HUES64 (cell line): ENCODE measurements at regions not wholly inside any gene's neighbourhood (a gene's known extent, or its start where the extent isn't known, plus 50 kb on each side); places are given as distances from the start of the nearest gene placed in this dataset.

Source experiments
- H3K27ac ChIP-seq: 2 replicates; pipeline ENCODE4 v1.7.0; 2013; ENCODE audit warnings: low read depth, low read length, inconsistent platforms
- H3K27me3 ChIP-seq: 2 replicates; pipeline ENCODE4 v1.6.1; 2013; ENCODE audit warnings: mild to moderate bottlenecking, low read length; ENCODE audit not compliant: insufficient read depth
- H3K36me3 ChIP-seq: 2 replicates; pipeline ENCODE4 v1.6.1; 2013; ENCODE audit warnings: mild to moderate bottlenecking, low read length; ENCODE audit not compliant: insufficient read depth
- H3K4me1 ChIP-seq: 2 replicates; pipeline ENCODE4 v1.6.1; 2013; ENCODE audit warnings: mild to moderate bottlenecking, low read length, moderate library complexity; ENCODE audit not compliant: insufficient read depth
- H3K4me3 ChIP-seq: 2 replicates; pipeline ENCODE4 v1.5.1; 2013; ENCODE audit warnings: mild to moderate bottlenecking, low read length, moderate library complexity
- H3K9ac ChIP-seq: 2 replicates; pipeline ENCODE4 v1.6.1; 2013; ENCODE audit warnings: mild to moderate bottlenecking, low read depth, low read length
- H3K9me3 ChIP-seq: 2 replicates; pipeline ENCODE4 v1.6.1; 2013; ENCODE audit warnings: low read depth, low read length; ENCODE audit not compliant: insufficient read depth
- WGBS: fragments of 150-250, 120-280 bp; methylation state at CpG from one replicate; pipeline ENCODE4 v1.1.7; 2013; ENCODE audit warnings: missing lambda C conversion rate; 5-methylcytosine and 5-hydroxymethylcytosine counted together

GRCh38 chr2:5841126-5841525 lies 148.9 kb downstream of the SOX11 start:
- 82% methylated on average over 2 of the region's 2 CpGs for WGBS
- Histone ChIP-seq H3K4me1 (0 out of 2 replicates have a peak, but pooled peaks cover 2% of the 10 kb centered on the region), H3K9me3 (no peaks in the 10 kb centered on the region), H3K4me3 (no peak overlapping the region), H3K9ac (no peak overlapping the region), H3K36me3 (no peaks in the 10 kb centered on the region), H3K27ac (no peak overlapping the region), H3K27me3 (no peaks in the 10 kb centered on the region)

GRCh38 chr2:5842326-5842725 lies 150.1 kb downstream of the SOX11 start:
- H3K4me3 ChIP-seq = no peak overlapping the region
- no peaks in the 10 kb centered on the region for H3K27me3 ChIP-seq
- no peaks in the 10 kb centered on the region for H3K36me3 ChIP-seq
- H3K27ac ChIP-seq = no peak overlapping the region
- H3K4me1 ChIP-seq = 0 out of 2 replicates have a peak, but pooled peaks cover 2% of the 10 kb centered on the region
- 95% methylated on average over 14 of the region's 14 CpGs for WGBS
- H3K9me3 ChIP-seq = no peaks in the 10 kb centered on the region
- H3K9ac ChIP-seq = no peak overlapping the region

- 91% methylated on average over 6 of the region's 6 CpGs for WGBS
- Histone ChIP-seq H3K36me3 (no peaks in the 10 kb centered on the region), H3K9me3 (no peaks in the 10 kb centered on the region), H3K9ac (no peak overlapping the region), H3K27me3 (no peaks in the 10 kb centered on the region), H3K4me1 (no peaks in the 10 kb centered on the region), H3K4me3 (no peak overlapping the region), H3K27ac (no peak overlapping the region)
These were observed 153.7 kb downstream of the SOX11 start for GRCh38 chr2:5845798-5846330.

GRCh38 chr2:5846881-5847280 lies 154.7 kb downstream of the SOX11 start:
- Histone ChIP-seq H3K9ac (no peak overlapping the region), H3K4me1 (no peaks in the 10 kb centered on the region), H3K9me3 (no peaks in the 10 kb centered on the region), H3K4me3 (no peak overlapping the region), H3K27me3 (no peaks in the 10 kb centered on the region), H3K27ac (no peak overlapping the region), H3K36me3 (no peaks in the 10 kb centered on the region)
- whole genome bisulfite sequencing = 94% methylated on average over 7 of the region's 7 CpGs

GRCh38 chr2:5849562-5849961 lies 157.4 kb downstream of the SOX11 start:
- Histone ChIP-seq H3K9me3 (no peaks in the 10 kb centered on the region), H3K9ac (no peak overlapping the region), H3K4me1 (no peaks in the 10 kb centered on the region), H3K27ac (no peak overlapping the region), H3K27me3 (no peaks in the 10 kb centered on the region), H3K4me3 (no peak overlapping the region), H3K36me3 (no peaks in the 10 kb centered on the region)
- WGBS = 86% methylated on average over 3 of the region's 3 CpGs

GRCh38 chr2:5851410-5851809 lies 159.2 kb downstream of the SOX11 start:
- H3K4me1 ChIP-seq = no peaks in the 10 kb centered on the region
- H3K27me3 ChIP-seq = no peaks in the 10 kb centered on the region
- no peak overlapping the region for H3K9ac ChIP-seq
- H3K9me3 ChIP-seq = no peaks in the 10 kb centered on the region
- H3K4me3 ChIP-seq = no peak overlapping the region
- no peak overlapping the region for H3K27ac ChIP-seq
- H3K36me3 ChIP-seq = no peaks in the 10 kb centered on the region

GRCh38 chr2:5854797-5855196 lies 162.6 kb downstream of the SOX11 start:
- H3K9ac ChIP-seq = no peak overlapping the region
- no peak overlapping the region for H3K27ac ChIP-seq
- H3K27me3 ChIP-seq = no peaks in the 10 kb centered on the region
- 96% methylated on average over 2 of the region's 2 CpGs for WGBS
- no peaks in the 10 kb centered on the region for H3K4me1 ChIP-seq
- H3K4me3 ChIP-seq = no peak overlapping the region
- no peaks in the 10 kb centered on the region for H3K9me3 ChIP-seq
- H3K36me3 ChIP-seq = no peaks in the 10 kb centered on the region

- no peaks in the 10 kb centered on the region for H3K27me3 ChIP-seq
- no peak overlapping the region for H3K4me3 ChIP-seq
- no peaks in the 10 kb centered on the region for H3K9me3 ChIP-seq
- 90% methylated on average over 9 of the region's 9 CpGs for WGBS
- H3K36me3 ChIP-seq = no peaks in the 10 kb centered on the region
- H3K27ac ChIP-seq = no peak overlapping the region
- H3K4me1 ChIP-seq = no peaks in the 10 kb centered on the region
- H3K9ac ChIP-seq = no peak overlapping the region
These were observed 174.9 kb downstream of the SOX11 start for GRCh38 chr2:5867056-5867455.

GRCh38 chr2:5868931-5869330 lies 176.7 kb downstream of the SOX11 start:
- no peak overlapping the region for H3K27ac ChIP-seq

GRCh38 chr2:5869936-5870335 lies 177.8 kb downstream of the SOX11 start:
- no peak overlapping the region for H3K27ac ChIP-seq
- no peaks in the 10 kb centered on the region for H3K36me3 ChIP-seq
- H3K9me3 ChIP-seq = peaks cover 14% of the 10 kb centered on the region; the same call in 1 of the 2 replicates
- H3K9ac ChIP-seq = no peak overlapping the region
- no peak overlapping the region for H3K4me3 ChIP-seq
- 94% methylated on average over 8 of the region's 8 CpGs for WGBS
- H3K4me1 ChIP-seq = no peaks in the 10 kb centered on the region
- no peaks in the 10 kb centered on the region for H3K27me3 ChIP-seq

More at GRCh38 chr2:5868931-5869330, 176.7 kb downstream of the SOX11 start:
- Histone ChIP-seq H3K9me3 (peaks cover 6% of the 10 kb centered on the region; the same call in 1 of the 2 replicates), H3K36me3 (no peaks in the 10 kb centered on the region), H3K4me3 (no peak overlapping the region), H3K27me3 (no peaks in the 10 kb centered on the region), H3K9ac (no peak overlapping the region), H3K4me1 (no peaks in the 10 kb centered on the region)
- 91% methylated on average over 8 of the region's 8 CpGs for WGBS

- H3K4me3 ChIP-seq = no peak overlapping the region
- no peaks in the 10 kb centered on the region for H3K4me1 ChIP-seq
- H3K9me3 ChIP-seq = peaks cover 18% of the 10 kb centered on the region; the same call in 1 of the 2 replicates
- H3K36me3 ChIP-seq = no peaks in the 10 kb centered on the region
- no peak overlapping the region for H3K27ac ChIP-seq
- no peaks in the 10 kb centered on the region for H3K27me3 ChIP-seq
- no peak overlapping the region for H3K9ac ChIP-seq
- WGBS = 89% methylated on average over 4 of the region's 4 CpGs
These were observed 185.2 kb downstream of the SOX11 start for GRCh38 chr2:5877360-5877759.
